GM12878 (cell line): ENCODE measurements at regions not wholly inside any gene's neighbourhood (a gene's known extent, or its start where the extent isn't known, plus 50 kb on each side); places are given as distances from the start of the nearest gene placed in this dataset.
A peak's percentile ranks its signal among the peaks of the same experiment; 100 is the strongest.

Experiments used
- GATAD2B ChIP-seq: fragments of 450-650 bp; conservative IDR thresholded peaks from 2 replicates; pipeline ENCODE4 v1.6.1; 2017; ENCODE audit warnings: low read depth, mild to moderate bottlenecking, moderate library complexity
- HDAC2 ChIP-seq: fragments of 200-600 bp; sonication (generic); IDR thresholded peaks from 2 replicates; pipeline ENCODE4 v1.6.1; 2017
- HSF1 ChIP-seq: fragments of 150-350 bp; IDR thresholded peaks from 2 replicates; pipeline ENCODE4 v1.6.1; 2014; ENCODE audit warnings: mild to moderate bottlenecking, low read depth, low read length
- NKRF ChIP-seq: fragments of 450-650 bp; conservative IDR thresholded peaks from 2 replicates; pipeline ENCODE4 v1.6.1; 2017; ENCODE audit warnings: mild to moderate bottlenecking, moderate library complexity
- NRF1 ChIP-seq: conservative IDR thresholded peaks from 2 replicates; pipeline ENCODE4 v1.6.1; 2011; ENCODE audit warnings: mild to moderate bottlenecking, low read depth, low read length, improper control_type of control experiment
- POLR2AphosphoS2 ChIP-seq: IDR thresholded peaks from 2 replicates; pipeline ENCODE4 v1.6.1; 2011; ENCODE audit warnings: low read depth, mild to moderate bottlenecking, low read length, improper control_type of control experiment, moderate library complexity
- PRDM15 ChIP-seq: fragments of 450-650 bp; formaldehyde crosslinking; IDR thresholded peaks from 2 replicates; pipeline ENCODE4 v1.4.0; 2020; ENCODE audit warnings: mild to moderate bottlenecking, moderate library complexity
- REST ChIP-seq: IDR thresholded peaks from 2 replicates; pipeline ENCODE4 v1.6.1; 2012; ENCODE audit warnings: mild to moderate bottlenecking, low read depth, low read length
- RFX5 ChIP-seq: IDR thresholded peaks from 2 replicates; pipeline ENCODE4 v1.6.1; 2011; ENCODE audit warnings: low read depth, low read length, improper control_type of control experiment
- SMC3 ChIP-seq: IDR thresholded peaks from 2 replicates; pipeline ENCODE4 v1.6.1; 2011; ENCODE audit warnings: low read length, improper control_type of control experiment, borderline replicate concordance
- SRF ChIP-seq, 2 experiments: IDR thresholded peaks; 2 replicates each; pipeline ENCODE4 v1.6.1; 2011; ENCODE audit warnings: low read depth in 2 of 2, low read length in 2 of 2, mild to moderate bottlenecking in 1 of 2, moderate library complexity in 1 of 2
- TARDBP ChIP-seq: IDR thresholded peaks from 2 replicates; pipeline ENCODE4 v1.6.1; 2016; ENCODE audit warnings: borderline replicate concordance
- ZNF274 ChIP-seq: IDR thresholded peaks from one replicate; pipeline ENCODE4 v1.8.0; 2011; ENCODE audit not compliant: insufficient read length, insufficient read depth

GRCh38 chr7:26078437-26079336, 73.3 kb upstream of the NFE2L3 start (continued):
- TF ChIP-seq NKRF (no peak), HDAC2 (no peak), REST (no peak), GATAD2B (no peak), SRF (IDR thresholded peaks at IDR 0.05; ENCODE audit: low read depth in 2 of 2, low read length in 2 of 2) (no peak), HSF1 (no peak), SMC3 (peak; percentile 54; the same call in 1 of the 2 replicates), PRDM15 (CRISPR knock-in tag) (no peak), ZNF274 (no peak), TARDBP (no peak), NRF1 (peak; percentile 39; the same call in 1 of the 2 replicates), POLR2AphosphoS2 (no peak), RFX5 (no peak)
